Suprapubic skin (tissue), 3 donors: ENCODE measurements at regions not wholly inside any gene's neighbourhood (a gene's known extent, or its start where the extent isn't known, plus 50 kb on each side); places are given as distances from the start of the nearest gene placed in this dataset.

Source experiments
- CTCF ChIP-seq, 2 donors: fragments of 200-600 bp in 1 of 2; fragments of 450-650 bp in 1 of 2; sonication (generic) in 1 of 2; IDR thresholded peaks; one replicate each; pipeline ENCODE4 v1.5.1; 2016 to 2019; ENCODE audit warnings: antibody characterized with exemption in 2 of 2, mild to moderate bottlenecking in 1 of 2, moderate library complexity in 1 of 2
- POLR2A ChIP-seq, 2 donors: fragments of 450-650 bp; IDR thresholded peaks; one replicate each; pipeline ENCODE4 v1.6.1; 2017; ENCODE audit warnings: antibody characterized with exemption in 2 of 2, mild to moderate bottlenecking in 2 of 2, moderate library complexity in 2 of 2

- no peak for TF ChIP-seq CTCF (IDR thresholded peaks at IDR 0.05)
- TF ChIP-seq POLR2A (IDR thresholded peaks at IDR 0.05) = no peak
Observed at GRCh38 chr2:40548521-40548920, 96.6 kb upstream of the SLC8A1 start.
